ENCODE measurements at regions not wholly inside any gene's neighbourhood (a gene's known extent, or its start where the extent isn't known, plus 50 kb on each side); places are given as distances from the start of the nearest gene placed in this dataset.
"Not testable (repeated sequence)": the region's sequence is repeated elsewhere in the genome, so short reads cannot be mapped to it uniquely, and the experiment has no call there.

DNA sequence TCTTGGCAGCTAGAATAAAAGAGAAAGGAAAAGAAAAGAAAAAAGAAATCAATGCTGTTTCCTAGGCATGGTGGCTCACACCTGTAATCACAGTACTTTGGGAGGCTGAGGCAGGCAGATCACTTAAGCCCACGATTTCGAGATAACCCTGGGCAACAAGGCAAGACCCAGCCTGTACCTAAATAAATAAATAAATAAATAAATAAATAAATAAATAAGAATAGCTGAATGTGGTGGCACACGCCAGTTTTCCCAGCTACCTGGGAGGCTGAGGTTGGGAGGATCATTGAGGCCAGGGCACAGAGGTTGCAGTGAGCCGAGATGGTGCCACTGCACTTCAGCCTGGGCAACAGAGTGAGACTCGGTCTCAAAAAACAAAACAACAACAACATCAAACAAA is 705.0 kb upstream of the SEMA3D start:
- H3K27me3 Mint-ChIP-seq; H3K4me3 ChIP-seq (ENCODE audit: low read length); H3K4me1 ChIP-seq (ENCODE audit: insufficient read depth, low read length); H3K9me3 ChIP-seq (ENCODE audit: low read length); H3K4me1 Mint-ChIP-seq; DNase-seq; H3K27me3 ChIP-seq (ENCODE audit: insufficient read depth, low read length, poor library complexity, severe bottlenecking); H3K4me3 Mint-ChIP-seq; H3K27ac Mint-ChIP-seq; H3K36me3 ChIP-seq (ENCODE audit: insufficient read depth, low read length); POLR2A ChIA-PET; H3K27ac ChIP-seq (ENCODE audit: low read depth, low read length); CTCF ChIA-PET; H3K36me3 Mint-ChIP-seq: not testable (repeated sequence)
- peaks cover 0 to 19% (median 3%) of the 10 kb centered on the region in 5 donors for H3K9me3 Mint-ChIP-seq

DNA sequence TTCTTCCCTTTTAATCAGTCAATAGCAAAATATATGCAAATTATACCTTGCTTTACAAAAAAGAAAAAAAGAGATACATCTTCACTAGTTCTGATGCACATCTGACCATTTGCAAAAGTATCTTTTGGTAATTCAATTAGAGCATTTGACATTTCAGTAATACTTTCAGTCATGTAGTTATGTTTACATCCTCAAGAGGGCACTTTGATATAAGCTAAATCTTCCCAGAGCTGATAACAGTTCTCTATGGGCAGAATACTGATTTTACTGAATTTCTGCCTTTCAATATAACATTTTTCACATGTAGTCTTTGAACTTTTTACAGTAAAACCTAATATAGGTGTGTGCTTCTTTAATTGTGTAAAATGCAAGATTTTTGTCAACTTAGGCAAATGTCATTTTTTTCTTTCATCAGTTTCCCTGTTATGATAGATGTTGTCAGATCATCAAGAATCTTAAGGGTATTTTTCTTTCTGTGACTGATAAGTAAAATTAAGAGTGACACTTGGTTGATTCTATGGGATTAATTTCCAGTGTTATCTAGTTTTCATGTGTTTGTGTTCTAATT is 703.5 kb upstream of the SEMA3D start:
- H3K27ac ChIP-seq (ENCODE audit: low read depth, low read length), result no peak overlapping the region
- no peak for DNase-seq
- no peaks in the 10 kb centered on the region for H3K36me3 ChIP-seq (ENCODE audit: insufficient read depth, low read length)
- no peaks in the 10 kb centered on the region for H3K27me3 Mint-ChIP-seq
- ChIA-PET CTCF (no interaction called here), POLR2A (no interaction called here)
- H3K4me3 ChIP-seq (ENCODE audit: low read length), result no peak overlapping the region
- no peaks in the 10 kb centered on the region for H3K36me3 Mint-ChIP-seq
- no peak overlapping the region for H3K27ac Mint-ChIP-seq
- H3K27me3 ChIP-seq (ENCODE audit: insufficient read depth, low read length, poor library complexity, severe bottlenecking), result no peaks in the 10 kb centered on the region
- H3K9me3 Mint-ChIP-seq, result peaks cover 0 to 16% (median 3%) of the 10 kb centered on the region in 5 donors
- H3K4me1 ChIP-seq (ENCODE audit: insufficient read depth, low read length), result no peaks in the 10 kb centered on the region
- no peaks in the 10 kb centered on the region for H3K9me3 ChIP-seq (ENCODE audit: low read length)
- H3K4me1 Mint-ChIP-seq, result no peaks in the 10 kb centered on the region
- H3K4me3 Mint-ChIP-seq, result no peak overlapping the region

DNA sequence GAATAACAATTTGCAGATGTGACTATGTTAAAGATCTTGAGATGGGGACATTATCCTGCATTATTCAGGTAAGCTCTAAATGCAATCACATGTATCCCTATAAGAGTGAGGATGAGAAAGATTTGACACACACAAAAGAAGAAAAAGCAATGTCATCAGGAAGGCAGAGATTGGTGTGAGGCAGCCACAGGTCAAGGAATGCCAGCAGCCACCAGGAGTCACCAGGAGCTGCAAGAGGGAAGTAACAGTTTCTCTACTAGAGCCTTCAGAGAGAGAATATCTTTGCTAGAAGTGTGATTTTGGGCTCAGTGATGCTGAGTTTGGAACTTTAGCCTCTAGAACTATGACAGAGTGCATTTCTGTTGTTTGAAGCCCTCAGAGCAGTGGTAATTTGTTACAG is 700.3 kb upstream of the SEMA3D start:
- H3K27ac ChIP-seq (ENCODE audit: low read depth, low read length), result no peak overlapping the region
- no peak overlapping the region for H3K4me3 Mint-ChIP-seq
- H3K27me3 Mint-ChIP-seq, result no peaks in the 10 kb centered on the region
- ChIA-PET POLR2A (no interaction called here), CTCF (no interaction called here)
- H3K4me3 ChIP-seq (ENCODE audit: low read length), result no peak overlapping the region
- peaks cover 0 to 17% (median 3%) of the 10 kb centered on the region in 5 donors for H3K9me3 Mint-ChIP-seq
- no peaks in the 10 kb centered on the region for H3K4me1 ChIP-seq (ENCODE audit: insufficient read depth, low read length)
- H3K4me1 Mint-ChIP-seq, result no peaks in the 10 kb centered on the region
- H3K36me3 ChIP-seq (ENCODE audit: insufficient read depth, low read length), result no peaks in the 10 kb centered on the region
- no peak overlapping the region for H3K27ac Mint-ChIP-seq
- H3K9me3 ChIP-seq (ENCODE audit: low read length), result no peaks in the 10 kb centered on the region
- H3K36me3 Mint-ChIP-seq, result no peaks in the 10 kb centered on the region
- H3K27me3 ChIP-seq (ENCODE audit: insufficient read depth, low read length, poor library complexity, severe bottlenecking), result no peaks in the 10 kb centered on the region
- DNase-seq, result no peak

DNA sequence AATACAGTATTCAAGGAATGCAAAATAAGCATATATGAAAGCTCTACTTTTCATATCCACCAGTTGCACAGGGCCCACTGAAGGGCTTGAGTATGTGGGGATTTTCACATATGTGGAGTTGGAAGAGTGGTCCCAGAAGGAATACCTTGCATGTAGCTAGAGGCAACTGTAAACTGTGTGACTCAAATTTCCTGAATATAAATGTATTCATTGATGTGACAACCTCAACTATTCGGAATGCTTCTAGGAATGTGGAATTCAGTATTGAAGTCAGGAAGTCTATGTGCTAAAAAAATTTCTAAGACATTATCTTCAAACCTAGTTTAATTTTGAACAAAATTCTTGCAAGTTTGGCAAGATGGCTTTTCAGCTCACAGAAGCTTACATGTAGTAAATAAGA is 695.5 kb upstream of the SEMA3D start:
- ChIA-PET POLR2A (no interaction called here), CTCF (no interaction called here)
- Histone ChIP-seq H3K27ac (ENCODE audit: low read depth, low read length) (no peak overlapping the region), H3K27me3 (ENCODE audit: insufficient read depth, low read length, poor library complexity, severe bottlenecking) (no peaks in the 10 kb centered on the region), H3K4me3 (ENCODE audit: low read length) (no peak overlapping the region), H3K4me1 (ENCODE audit: insufficient read depth, low read length) (no peaks in the 10 kb centered on the region), H3K9me3 (ENCODE audit: low read length) (no peaks in the 10 kb centered on the region), H3K36me3 (ENCODE audit: insufficient read depth, low read length) (no peaks in the 10 kb centered on the region)
- H3K4me1 Mint-ChIP-seq, result no peaks in the 10 kb centered on the region
- H3K4me3 Mint-ChIP-seq, result no peak overlapping the region
- H3K27ac Mint-ChIP-seq, result no peak overlapping the region
- no peaks in the 10 kb centered on the region for H3K27me3 Mint-ChIP-seq
- H3K9me3 Mint-ChIP-seq, result peaks cover 1 to 19% (median 7%) of the 10 kb centered on the region in 5 donors
- H3K36me3 Mint-ChIP-seq, result no peaks in the 10 kb centered on the region
- DNase-seq, result no peak

DNA sequence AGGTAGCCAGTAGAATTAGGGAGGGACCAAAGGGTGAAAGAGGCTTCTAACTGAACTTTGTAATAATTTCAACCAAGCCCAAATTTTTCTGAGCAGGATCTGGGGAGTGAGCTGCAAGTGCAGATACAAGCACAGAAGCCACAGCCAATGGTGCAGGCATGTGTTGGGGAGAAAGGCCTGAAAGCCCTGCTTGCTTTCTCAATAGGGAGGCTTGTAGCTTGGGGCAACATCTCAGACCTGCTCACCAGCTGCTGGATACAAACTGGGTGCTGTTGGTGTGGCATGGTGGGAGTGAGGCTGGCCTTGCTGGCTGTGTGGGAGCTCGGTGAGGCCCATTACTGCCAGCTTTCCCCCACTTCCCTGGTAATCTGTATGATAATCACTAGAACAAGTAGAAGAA is 688.5 kb upstream of the SEMA3D start:
- Histone ChIP-seq H3K36me3 (ENCODE audit: insufficient read depth, low read length) (no peaks in the 10 kb centered on the region), H3K9me3 (ENCODE audit: low read length) (no peaks in the 10 kb centered on the region), H3K27me3 (ENCODE audit: insufficient read depth, low read length, poor library complexity, severe bottlenecking) (no peaks in the 10 kb centered on the region), H3K4me1 (ENCODE audit: insufficient read depth, low read length) (no peaks in the 10 kb centered on the region), H3K27ac (ENCODE audit: low read depth, low read length) (no peak overlapping the region), H3K4me3 (ENCODE audit: low read length) (no peak overlapping the region)
- DNase-seq, result no peak
- POLR2A ChIA-PET, result no interaction called here
- H3K4me3 Mint-ChIP-seq, result no peak overlapping the region
- no peaks in the 10 kb centered on the region for H3K27me3 Mint-ChIP-seq
- CTCF ChIA-PET, result no interaction called here
- H3K9me3 Mint-ChIP-seq, result peaks cover 3 to 22% (median 18%) of the 10 kb centered on the region in 5 donors
- H3K4me1 Mint-ChIP-seq, result no peaks in the 10 kb centered on the region
- H3K27ac Mint-ChIP-seq, result no peak overlapping the region
- H3K36me3 Mint-ChIP-seq, result no peaks in the 10 kb centered on the region

DNA sequence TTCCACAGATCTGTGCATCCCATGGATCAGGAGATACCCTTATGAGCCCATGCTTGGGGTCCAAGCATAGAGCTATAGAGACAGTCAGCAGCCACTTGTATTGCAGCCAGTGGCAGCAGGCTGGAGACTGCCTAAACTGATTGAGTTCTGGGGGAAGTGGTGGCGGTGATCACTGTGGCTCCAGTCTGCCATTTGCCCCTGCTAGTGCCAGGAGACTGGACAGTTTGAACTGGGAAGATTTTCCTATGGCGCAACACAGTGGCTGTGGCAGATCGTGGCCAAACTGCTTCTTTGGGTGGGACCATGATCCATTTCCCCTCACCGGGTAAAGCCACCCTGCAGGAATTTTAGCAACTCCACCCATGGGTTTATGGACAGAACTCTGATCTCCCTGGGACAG is 679.7 kb upstream of the SEMA3D start:
- Mint-ChIP-seq H3K4me1 (no peaks in the 10 kb centered on the region), H3K4me3 (no peak overlapping the region), H3K27me3 (no peaks in the 10 kb centered on the region), H3K9me3 (peaks cover 13 to 28% (median 23%) of the 10 kb centered on the region in 5 donors), H3K36me3 (no peaks in the 10 kb centered on the region), H3K27ac (no peak overlapping the region)
- no peaks in the 10 kb centered on the region for H3K4me1 ChIP-seq (ENCODE audit: insufficient read depth, low read length)
- no peaks in the 10 kb centered on the region for H3K9me3 ChIP-seq (ENCODE audit: low read length)
- no peak overlapping the region for H3K4me3 ChIP-seq (ENCODE audit: low read length)
- POLR2A ChIA-PET, result no interaction called here
- no peaks in the 10 kb centered on the region for H3K27me3 ChIP-seq (ENCODE audit: insufficient read depth, low read length, poor library complexity, severe bottlenecking)
- H3K36me3 ChIP-seq (ENCODE audit: insufficient read depth, low read length), result no peaks in the 10 kb centered on the region
- no peak overlapping the region for H3K27ac ChIP-seq (ENCODE audit: low read depth, low read length)
- no peak for DNase-seq
- CTCF ChIA-PET, result no interaction called here

DNA sequence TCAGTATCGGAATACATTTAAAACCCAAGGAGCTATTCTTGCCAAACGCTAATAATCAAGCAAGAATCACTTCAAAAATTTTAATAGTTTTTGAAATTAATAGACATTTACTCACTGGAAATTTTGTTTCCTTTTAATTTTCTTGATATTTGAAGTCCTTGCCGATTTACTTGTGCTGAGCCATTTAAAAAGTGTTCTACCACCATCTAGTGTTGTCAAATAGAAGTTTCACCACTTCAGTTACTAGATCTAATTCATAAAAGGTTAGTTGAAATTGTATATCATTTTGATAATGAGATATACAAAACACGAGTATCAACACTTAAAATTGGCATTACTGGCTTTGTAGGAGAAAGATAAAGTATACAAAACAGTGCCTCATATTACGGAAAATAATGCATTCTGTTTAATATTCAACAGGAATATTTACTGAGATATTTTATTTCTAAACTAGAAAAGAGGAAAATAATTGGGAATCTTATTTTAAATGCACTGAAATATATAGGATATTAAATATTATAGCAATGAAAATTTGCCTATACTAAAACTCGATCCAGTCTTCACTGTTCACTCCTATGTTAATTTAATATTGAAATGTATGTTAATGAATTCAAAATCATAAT is 664.8 kb upstream of the SEMA3D start:
- Histone ChIP-seq H3K9me3 (ENCODE audit: low read length) (no peaks in the 10 kb centered on the region), H3K4me1 (ENCODE audit: insufficient read depth, low read length) (no peaks in the 10 kb centered on the region), H3K27me3 (ENCODE audit: insufficient read depth, low read length, poor library complexity, severe bottlenecking) (no peaks in the 10 kb centered on the region), H3K36me3 (ENCODE audit: insufficient read depth, low read length) (no peaks in the 10 kb centered on the region), H3K4me3 (ENCODE audit: low read length) (no peak overlapping the region), H3K27ac (ENCODE audit: low read depth, low read length) (no peak overlapping the region)
- H3K9me3 Mint-ChIP-seq, result peaks cover 0 to 7% (median 4%) of the 10 kb centered on the region in 5 donors
- no peak for DNase-seq
- H3K36me3 Mint-ChIP-seq, result no peaks in the 10 kb centered on the region
- H3K27ac Mint-ChIP-seq, result no peak overlapping the region
- no peak overlapping the region for H3K4me3 Mint-ChIP-seq
- no peaks in the 10 kb centered on the region for H3K4me1 Mint-ChIP-seq
- no peaks in the 10 kb centered on the region for H3K27me3 Mint-ChIP-seq
- ChIA-PET CTCF (no interaction called here), POLR2A (no interaction called here)

DNA sequence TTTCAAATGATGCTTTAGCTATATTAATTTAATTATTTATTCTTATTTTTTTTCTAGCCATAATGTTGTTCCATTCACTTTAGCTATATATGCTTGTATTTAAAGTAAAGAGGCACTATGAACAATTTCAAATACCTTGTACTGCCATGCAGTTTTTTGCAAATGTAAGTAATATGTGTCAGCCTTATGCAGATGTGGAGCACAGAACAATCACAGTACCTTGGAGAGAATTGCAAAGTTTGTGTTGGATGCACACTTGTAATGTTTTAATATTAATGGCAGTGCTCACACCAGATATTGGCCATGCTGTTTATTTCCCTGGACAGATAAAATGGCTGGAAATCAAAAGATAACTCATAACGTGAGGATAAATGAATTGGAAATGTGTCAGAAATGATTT is 663.5 kb upstream of the SEMA3D start:
- Mint-ChIP-seq H3K9me3 (peaks cover 0 to 13% (median 4%) of the 10 kb centered on the region in 5 donors), H3K4me3 (no peak overlapping the region), H3K27ac (no peak overlapping the region), H3K27me3 (no peaks in the 10 kb centered on the region), H3K36me3 (no peaks in the 10 kb centered on the region), H3K4me1 (no peaks in the 10 kb centered on the region)
- H3K27ac ChIP-seq (ENCODE audit: low read depth, low read length), result no peak overlapping the region
- no peak for DNase-seq
- no peaks in the 10 kb centered on the region for H3K27me3 ChIP-seq (ENCODE audit: insufficient read depth, low read length, poor library complexity, severe bottlenecking)
- CTCF ChIA-PET, result no interaction called here
- no peaks in the 10 kb centered on the region for H3K36me3 ChIP-seq (ENCODE audit: insufficient read depth, low read length)
- H3K9me3 ChIP-seq (ENCODE audit: low read length), result no peaks in the 10 kb centered on the region
- no peaks in the 10 kb centered on the region for H3K4me1 ChIP-seq (ENCODE audit: insufficient read depth, low read length)
- POLR2A ChIA-PET, result no interaction called here
- no peak overlapping the region for H3K4me3 ChIP-seq (ENCODE audit: low read length)

DNA sequence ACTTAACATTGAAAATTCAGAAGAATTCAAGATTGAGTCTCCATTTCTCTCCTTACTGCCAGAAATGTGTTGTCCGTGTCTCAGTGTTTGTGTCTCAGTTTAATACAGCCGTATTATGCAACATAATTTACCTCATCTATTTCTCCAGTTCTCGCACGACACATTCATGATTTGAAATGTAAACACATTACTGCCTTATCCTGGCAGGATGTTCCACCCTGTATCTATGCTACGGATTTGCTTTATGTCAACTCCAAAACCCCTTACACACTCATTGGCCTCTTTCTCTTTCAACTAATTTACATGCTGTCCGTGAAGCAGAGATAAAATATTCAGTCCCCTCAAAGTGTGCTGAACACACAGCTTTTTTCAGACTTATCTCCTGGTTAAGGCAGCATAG is 653.7 kb upstream of the SEMA3D start:
- no peaks in the 10 kb centered on the region for H3K4me1 ChIP-seq (ENCODE audit: insufficient read depth, low read length)
- Mint-ChIP-seq H3K4me3 (no peak overlapping the region), H3K4me1 (no peaks in the 10 kb centered on the region), H3K27ac (no peak overlapping the region), H3K27me3 (no peaks in the 10 kb centered on the region), H3K9me3 (peaks cover 4 to 20% (median 7%) of the 10 kb centered on the region in 5 donors), H3K36me3 (no peaks in the 10 kb centered on the region)
- H3K9me3 ChIP-seq (ENCODE audit: low read length), result no peaks in the 10 kb centered on the region
- DNase-seq, result no peak
- no peak overlapping the region for H3K27ac ChIP-seq (ENCODE audit: low read depth, low read length)
- CTCF ChIA-PET, result no interaction called here
- no peaks in the 10 kb centered on the region for H3K27me3 ChIP-seq (ENCODE audit: insufficient read depth, low read length, poor library complexity, severe bottlenecking)
- POLR2A ChIA-PET, result no interaction called here
- no peak overlapping the region for H3K4me3 ChIP-seq (ENCODE audit: low read length)
- H3K36me3 ChIP-seq (ENCODE audit: insufficient read depth, low read length), result no peaks in the 10 kb centered on the region
